DND-41 (cell line): ENCODE measurements at regions not wholly inside any gene's neighbourhood (a gene's known extent, or its start where the extent isn't known, plus 50 kb on each side); places are given as distances from the start of the nearest gene placed in this dataset.

Experiments
- ATAC-seq: fragments of 200-7000 bp; cut with Tn5 transposase; 3 replicates; pipeline ENCODE4 v1.9.1; 2021; ENCODE audit warnings: low read depth; ENCODE audit not compliant: insufficient read depth
- DNase-seq: peaks from one replicate; pipeline ENCODE4 v3.0.0-alpha.2; 2020
- H2AFZ ChIP-seq: 2 replicates; pipeline ENCODE4 v1.6.0; 2012; ENCODE audit warnings: low read depth, low read length
- H3K27ac ChIP-seq: 2 replicates; pipeline ENCODE4 v1.5.1; 2012; ENCODE audit warnings: low read length, inconsistent platforms
- H3K27me3 ChIP-seq: fragments of 200-600 bp; sonication (generic); 2 replicates; pipeline ENCODE4 v1.6.0; 2012; ENCODE audit warnings: low read length, mild to moderate bottlenecking, inconsistent platforms; ENCODE audit not compliant: insufficient read depth, poor library complexity
- H3K36me3 ChIP-seq: 2 replicates; pipeline ENCODE4 v1.5.1; 2012; ENCODE audit warnings: low read length, inconsistent platforms; ENCODE audit not compliant: insufficient read depth
- H3K4me1 ChIP-seq: 2 replicates; pipeline ENCODE4 v1.5.1; 2012; ENCODE audit warnings: mild to moderate bottlenecking, low read length; ENCODE audit not compliant: insufficient read depth
- H3K4me2 ChIP-seq: 2 replicates; pipeline ENCODE4 v1.6.0; 2012; ENCODE audit warnings: mild to moderate bottlenecking, moderate library complexity, low read length, inconsistent platforms; ENCODE audit not compliant: insufficient read depth
- H3K4me3 ChIP-seq, 2 experiments: fragments of 200-600 bp in 1 of 2; shearing (Covaris generic) in 1 of 2; 2 replicates each; pipeline ENCODE4 v1.5.1; 2012 to 2016; ENCODE audit warnings: inconsistent platforms in 2 of 2, low read length in 2 of 2, mild to moderate bottlenecking in 2 of 2, low read depth in 1 of 2, moderate library complexity in 1 of 2
- H3K79me2 ChIP-seq: 2 replicates; pipeline ENCODE4 v1.6.0; 2012; ENCODE audit warnings: low read length, inconsistent platforms; ENCODE audit not compliant: insufficient read depth
- H3K9ac ChIP-seq: 2 replicates; pipeline ENCODE4 v1.6.0; 2012; ENCODE audit warnings: low read depth, mild to moderate bottlenecking, inconsistent platforms, low read length, moderate library complexity
- H3K9me3 ChIP-seq: 2 replicates; pipeline ENCODE4 v1.5.1; 2012; ENCODE audit warnings: low read length, moderate library complexity, mild to moderate bottlenecking, inconsistent platforms; ENCODE audit not compliant: insufficient read depth, severe bottlenecking
- H4K20me1 ChIP-seq: 2 replicates; pipeline ENCODE4 v1.6.0; 2012; ENCODE audit warnings: low read length; ENCODE audit not compliant: insufficient read depth
- CTCF ChIP-seq: IDR thresholded peaks from 2 replicates; pipeline ENCODE4 v1.5.1; 2012; ENCODE audit warnings: borderline replicate concordance, low read length, moderate library complexity, mild to moderate bottlenecking; ENCODE audit not compliant: poor library complexity, severe bottlenecking; ENCODE audit errors: extremely low read depth
- EZH2 ChIP-seq: IDR thresholded peaks from 3 replicates; pipeline ENCODE4 v1.6.1; 2012; ENCODE audit warnings: borderline replicate concordance, low read depth, mild to moderate bottlenecking, moderate library complexity, low read length, inconsistent platforms; ENCODE audit not compliant: severe bottlenecking

GRCh38 chr21:34203851-34204420, 130.6 kb downstream of the MRPS6 start:
- no peaks in the 10 kb centered on the region for H3K27me3 ChIP-seq
- H4K20me1 ChIP-seq: no peaks in the 10 kb centered on the region
- H3K9ac ChIP-seq: no peak overlapping the region
- H3K4me1 ChIP-seq: peaks cover 5% of the 10 kb centered on the region
- H3K79me2 ChIP-seq: no peaks in the 10 kb centered on the region
- no peaks in the 10 kb centered on the region for H3K36me3 ChIP-seq
- no peaks in the 10 kb centered on the region for H3K9me3 ChIP-seq
- DNase-seq (no peak), ATAC-seq (no peak)
- H3K4me2 ChIP-seq: no peak overlapping the region
- no peak overlapping the region for H3K27ac ChIP-seq
- no peak for TF ChIP-seq CTCF
- TF ChIP-seq EZH2: no peak
- H2AFZ ChIP-seq: no peak overlapping the region
- no peak overlapping the region for H3K4me3 ChIP-seq

GRCh38 chr21:34204481-34205439, 131.4 kb downstream of the MRPS6 start:
- H3K27ac ChIP-seq: no peak overlapping the region
- H3K9ac ChIP-seq: no peak overlapping the region
- no peak overlapping the region for H2AFZ ChIP-seq

GRCh38 chr21:34205811-34206571, 132.6 kb downstream of the MRPS6 start:
- H2AFZ ChIP-seq: no peak overlapping the region
- H3K4me2 ChIP-seq: no peak overlapping the region

More at GRCh38 chr21:34204481-34205439, 131.4 kb downstream of the MRPS6 start:
- Histone ChIP-seq H3K9me3 (no peaks in the 10 kb centered on the region), H3K4me1 (no peaks in the 10 kb centered on the region), H3K4me2 (no peak overlapping the region), H3K27me3 (no peaks in the 10 kb centered on the region), H3K79me2 (no peaks in the 10 kb centered on the region), H4K20me1 (no peaks in the 10 kb centered on the region), H3K36me3 (no peaks in the 10 kb centered on the region), H3K4me3 (no peak overlapping the region)
- no peak for ATAC-seq
- DNase-seq: no peak
- TF ChIP-seq EZH2 (no peak), CTCF (no peak)

More at GRCh38 chr21:34205811-34206571, 132.6 kb downstream of the MRPS6 start:
- Histone ChIP-seq H4K20me1 (no peaks in the 10 kb centered on the region), H3K79me2 (no peaks in the 10 kb centered on the region), H3K4me3 (no peak overlapping the region), H3K27ac (no peak overlapping the region), H3K27me3 (no peaks in the 10 kb centered on the region), H3K36me3 (no peaks in the 10 kb centered on the region), H3K9ac (no peak overlapping the region), H3K9me3 (peaks cover 2% of the 10 kb centered on the region), H3K4me1 (no peaks in the 10 kb centered on the region)
- DNase-seq (no peak), ATAC-seq (no peak)
- TF ChIP-seq EZH2: no peak
- no peak for TF ChIP-seq CTCF
